ENCODE measurements at regions not wholly inside any gene's neighbourhood (a gene's known extent, or its start where the extent isn't known, plus 50 kb on each side); places are given as distances from the start of the nearest gene placed in this dataset.

GRCh38 chr1:99474350-99474893, 171.5 kb upstream of the PALMD start:
- 32 to 53% (median 47%) methylated on average over 1 of the region's 1 CpG for WGBS, 4 donors
- TF ChIP-seq POLR2A (IDR thresholded peaks at IDR 0.05) (no peak), CTCF (IDR thresholded peaks at IDR 0.05) (no peak)
- Histone ChIP-seq H3K27ac (no peak overlapping the region), H3K9me3 (replicated peaks in 1 of 3) (no peaks in the 10 kb centered on the region), H3K4me3 (no peak overlapping the region), H3K36me3 (replicated peaks in 1 of 2) (no peaks in the 10 kb centered on the region), H3K4me1 (replicated peaks in 1 of 2) (no peaks in the 10 kb centered on the region), H3K27me3 (no peaks in the 10 kb centered on the region)
- intact Hi-C loops (cut with DNase I): no loop called here
- DNase-seq: no peak

GRCh38 chr1:99476058-99476457, 169.9 kb upstream of the PALMD start:
- no peak for TF ChIP-seq CTCF (IDR thresholded peaks at IDR 0.05)
- TF ChIP-seq POLR2A (IDR thresholded peaks at IDR 0.05): no peak
- Histone ChIP-seq H3K4me1 (replicated peaks in 1 of 2) (no peaks in the 10 kb centered on the region), H3K27ac (no peak overlapping the region), H3K36me3 (replicated peaks in 1 of 2) (no peaks in the 10 kb centered on the region), H3K4me3 (no peak overlapping the region), H3K9me3 (replicated peaks in 1 of 3) (no peaks in the 10 kb centered on the region), H3K27me3 (no peaks in the 10 kb centered on the region)
- whole genome bisulfite sequencing, 4 donors: 72 to 82% (median 82%) methylated on average over 3 of the region's 3 CpGs
- intact Hi-C loops (cut with DNase I): no loop called here
- DNase-seq: no peak

GRCh38 chr1:99481391-99481996, 164.4 kb upstream of the PALMD start:
- intact Hi-C loops (cut with DNase I): loop anchor here in 1 of 2 donors (5.0 to 10.0 kb wide), 2 partner anchors 223 to 299 kb away; no protein-coding TSS in a partner anchor
- peak; percentile 60 to 84 (median 70) for TF ChIP-seq CTCF (IDR thresholded peaks at IDR 0.05)
- TF ChIP-seq POLR2A (IDR thresholded peaks at IDR 0.05): no peak
- Histone ChIP-seq H3K4me1 (replicated peaks in 1 of 2) (no peaks in the 10 kb centered on the region), H3K27me3 (no peaks in the 10 kb centered on the region), H3K36me3 (replicated peaks in 1 of 2) (no peaks in the 10 kb centered on the region), H3K27ac (no peak overlapping the region), H3K4me3 (no peak overlapping the region), H3K9me3 (replicated peaks in 1 of 3) (no peaks in the 10 kb centered on the region)
- peak; percentile 36 to 76 (median 59) for DNase-seq

- DNase-seq: no peak
- no peak overlapping the region for H3K27ac ChIP-seq
- H3K4me3 ChIP-seq: no peak overlapping the region
- 76 to 84% (median 79%) methylated on average over 2 of the region's 2 CpGs for WGBS, 4 donors
- H3K27me3 ChIP-seq: no peaks in the 10 kb centered on the region
- no peak for TF ChIP-seq POLR2A (IDR thresholded peaks at IDR 0.05)
- no peak for TF ChIP-seq CTCF (IDR thresholded peaks at IDR 0.05)
- no peaks in the 10 kb centered on the region for H3K4me1 ChIP-seq (replicated peaks in 1 of 2)
- intact Hi-C loops (cut with DNase I): loop anchor here in 1 of 2 donors (5.0 to 10.0 kb wide), 2 partner anchors 223 to 300 kb away; no protein-coding TSS in a partner anchor
- no peaks in the 10 kb centered on the region for H3K36me3 ChIP-seq (replicated peaks in 1 of 2)
- H3K9me3 ChIP-seq (replicated peaks in 1 of 3): no peaks in the 10 kb centered on the region
Observed at GRCh38 chr1:99482286-99482685, 163.6 kb upstream of the PALMD start.

All from adrenal gland (tissue), 9 donors.